A673 (cell line): ENCODE measurements at regions not wholly inside any gene's neighbourhood (a gene's known extent, or its start where the extent isn't known, plus 50 kb on each side); places are given as distances from the start of the nearest gene placed in this dataset.

Experiments used
- BruUV-seq: library from RNA; stranded (reverse); fragments of 400-500 nt; replicated peaks from 2 replicates; lab custom pipeline; 2021; lab: Mats Ljungman, UMichigan
- CTCF ChIA-PET: fragments of 300-600 bp; sonication (Branson Sonifier 250); formaldehyde crosslinking; loops from one replicate; lab custom pipeline; 2022; ENCODE audit warnings: antibody characterized with exemption; lab: Charles Lee
- POLR2A ChIA-PET: fragments of 300-600 bp; sonication (Branson Sonifier 250); formaldehyde crosslinking; loops from one replicate; lab custom pipeline; 2022; ENCODE audit warnings: antibody characterized with exemption; ENCODE audit not compliant: low non-redundant PET; lab: Charles Lee
- DNase-seq: peaks from one replicate; pipeline ENCODE4 v3.0.0-alpha.2; 2015; ENCODE audit warnings: low spot score
- H3K27ac ChIP-seq: fragments of 200-600 bp; sonication (generic); 2 replicates; pipeline ENCODE4 v1.5.1; 2016; ENCODE audit warnings: mixed run types, low read depth, mild to moderate bottlenecking, mixed read lengths, antibody characterized with exemption, low read length; ENCODE audit not compliant: poor library complexity, severe bottlenecking
- H3K27me3 ChIP-seq: fragments of 200-600 bp; sonication (generic); replicated peaks from 2 replicates; pipeline ENCODE4 v1.6.1; 2017; ENCODE audit warnings: mixed run types, low read depth, mild to moderate bottlenecking, mixed read lengths, antibody characterized with exemption, low read length; ENCODE audit not compliant: insufficient read depth, poor library complexity
- H3K36me3 ChIP-seq: fragments of 200-600 bp; sonication (generic); 2 replicates; pipeline ENCODE4 v1.6.1; 2016; ENCODE audit warnings: mixed run types, mild to moderate bottlenecking, mixed read lengths, antibody characterized with exemption, low read length; ENCODE audit not compliant: insufficient read depth, poor library complexity, severe bottlenecking
- H3K4me1 ChIP-seq: fragments of 200-600 bp; sonication (generic); 2 replicates; pipeline ENCODE4 v1.6.1; 2017; ENCODE audit warnings: mixed run types, mild to moderate bottlenecking, mixed read lengths, antibody characterized with exemption, low read length; ENCODE audit not compliant: insufficient read depth, poor library complexity, severe bottlenecking
- H3K4me3 ChIP-seq: fragments of 200-600 bp; sonication (generic); 2 replicates; pipeline ENCODE4 v1.5.1; 2016; ENCODE audit warnings: low read depth, mixed run types, mild to moderate bottlenecking, mixed read lengths, low read length; ENCODE audit not compliant: poor library complexity, severe bottlenecking
- H3K9me3 ChIP-seq: fragments of 200-600 bp; sonication (generic); 2 replicates; pipeline ENCODE4 v1.6.1; 2016; ENCODE audit warnings: mixed run types, low read depth, mild to moderate bottlenecking, mixed read lengths, antibody characterized with exemption, low read length; ENCODE audit not compliant: poor library complexity, severe bottlenecking
- CTCF ChIP-seq: fragments of 300-800, 200-600 bp; sonication (generic); conservative IDR thresholded peaks from 2 replicates; pipeline ENCODE4 v1.5.1; 2017; ENCODE audit warnings: low read depth, mild to moderate bottlenecking, antibody characterized with exemption, low read length, moderate library complexity, mixed read lengths
- EZH2 ChIP-seq: fragments of 200-600 bp; sonication (generic); IDR thresholded peaks from 2 replicates; pipeline ENCODE4 v1.6.1; 2017; ENCODE audit warnings: borderline replicate concordance, low read depth, mild to moderate bottlenecking, mixed read lengths, antibody characterized with exemption, low read length; ENCODE audit not compliant: poor library complexity, severe bottlenecking
- intact Hi-C: fragments of 100-400 bp; cut with micrococcal nuclease; formaldehyde crosslinking; loops from one replicate; pipeline ENCODE4 v1.10.0; 2022; ENCODE audit not compliant: unreplicated experiment

GRCh38 chr5:92378966-92379611, 996.0 kb upstream of the ARRDC3 start:
- BruUV-seq: no TSS peak
- no peak overlapping the region for H3K4me3 ChIP-seq
- intact Hi-C loops: no loop called here
- TF ChIP-seq EZH2 (no peak), CTCF (no peak)
- POLR2A ChIA-PET: no interaction called here
- CTCF ChIA-PET: no interaction called here
- H3K36me3 ChIP-seq: no peaks in the 10 kb centered on the region
- no peaks in the 10 kb centered on the region for H3K4me1 ChIP-seq
- no peaks in the 10 kb centered on the region for H3K27me3 ChIP-seq
- H3K27ac ChIP-seq: no peak overlapping the region
- DNase-seq: no peak
- H3K9me3 ChIP-seq: no peaks in the 10 kb centered on the region

- Histone ChIP-seq H3K4me3 (no peak overlapping the region), H3K36me3 (no peaks in the 10 kb centered on the region), H3K9me3 (no peaks in the 10 kb centered on the region), H3K27me3 (no peaks in the 10 kb centered on the region), H3K27ac (no peak overlapping the region), H3K4me1 (no peaks in the 10 kb centered on the region)
- ChIA-PET POLR2A (no interaction called here), CTCF (no interaction called here)
- TF ChIP-seq EZH2 (no peak), CTCF (no peak)
- DNase-seq: no peak
- no TSS peak for BruUV-seq
- intact Hi-C loops: no loop called here
Measured at GRCh38 chr5:92374859-92375258, 991.7 kb upstream of the ARRDC3 start.

- no peaks in the 10 kb centered on the region for H3K9me3 ChIP-seq
- no peaks in the 10 kb centered on the region for H3K36me3 ChIP-seq
- no peak overlapping the region for H3K4me3 ChIP-seq
- no peaks in the 10 kb centered on the region for H3K4me1 ChIP-seq
- intact Hi-C loops: no loop called here
- TF ChIP-seq CTCF (no peak), EZH2 (no peak)
- BruUV-seq: no TSS peak
- no peak for DNase-seq
- CTCF ChIA-PET: no interaction called here
- POLR2A ChIA-PET: no interaction called here
- H3K27ac ChIP-seq: no peak overlapping the region
- H3K27me3 ChIP-seq: no peaks in the 10 kb centered on the region
Measured at GRCh38 chr5:92372766-92373165, 989.6 kb upstream of the ARRDC3 start.
